ENCODE measurements at regions not wholly inside any gene's neighbourhood (a gene's known extent, or its start where the extent isn't known, plus 50 kb on each side); places are given as distances from the start of the nearest gene placed in this dataset.
A peak's percentile ranks its signal among the peaks of the same experiment; 100 is the strongest.

DNA sequence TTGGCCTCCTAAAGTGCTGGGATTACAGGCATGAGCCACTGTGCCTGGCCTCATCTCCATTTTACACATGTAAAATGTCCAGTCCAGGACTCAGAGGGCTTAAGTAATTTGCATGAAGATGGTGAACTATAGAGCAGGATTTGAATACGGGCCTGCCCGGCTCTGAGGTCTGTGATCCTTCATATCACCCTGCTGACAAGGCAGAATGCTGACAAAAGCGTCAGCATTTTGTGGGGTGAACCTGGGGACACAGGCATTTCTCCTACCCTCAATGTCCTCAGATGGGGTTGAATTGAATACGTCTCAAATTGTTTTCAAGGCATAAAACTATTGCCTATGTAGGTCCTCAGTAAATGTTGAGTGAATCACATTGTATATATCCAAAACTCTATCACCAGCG lies 57.2 kb upstream of the GATA6 start:
- 70 to 75% (median 73%) methylated on average over 5 of the region's 5 CpGs for WGBS, 4 donors
- intact Hi-C loops (cut with DNase I) = loop anchor here in 1 of 10 donors (10.0 kb wide), 1 partner anchor 53 kb away; the partner anchor contains the start of gene GATA6
- Histone ChIP-seq H3K36me3 (no peaks in the 10 kb centered on the region), H3K4me3 (no peak overlapping the region), H3K27ac (no peak overlapping the region), H3K27me3 (no peaks in the 10 kb centered on the region), H3K4me1 (peaks cover 0 to 22% (median 11%) of the 10 kb centered on the region in 12 donors), H3K9me3 (no peaks in the 10 kb centered on the region)
- DNase-seq (no peak), ATAC-seq (peak in 1 of 4 donors; percentile 24)
- no peak for TF ChIP-seq POLR2A (IDR thresholded peaks at IDR 0.05)
- TF ChIP-seq, protein P1, sequence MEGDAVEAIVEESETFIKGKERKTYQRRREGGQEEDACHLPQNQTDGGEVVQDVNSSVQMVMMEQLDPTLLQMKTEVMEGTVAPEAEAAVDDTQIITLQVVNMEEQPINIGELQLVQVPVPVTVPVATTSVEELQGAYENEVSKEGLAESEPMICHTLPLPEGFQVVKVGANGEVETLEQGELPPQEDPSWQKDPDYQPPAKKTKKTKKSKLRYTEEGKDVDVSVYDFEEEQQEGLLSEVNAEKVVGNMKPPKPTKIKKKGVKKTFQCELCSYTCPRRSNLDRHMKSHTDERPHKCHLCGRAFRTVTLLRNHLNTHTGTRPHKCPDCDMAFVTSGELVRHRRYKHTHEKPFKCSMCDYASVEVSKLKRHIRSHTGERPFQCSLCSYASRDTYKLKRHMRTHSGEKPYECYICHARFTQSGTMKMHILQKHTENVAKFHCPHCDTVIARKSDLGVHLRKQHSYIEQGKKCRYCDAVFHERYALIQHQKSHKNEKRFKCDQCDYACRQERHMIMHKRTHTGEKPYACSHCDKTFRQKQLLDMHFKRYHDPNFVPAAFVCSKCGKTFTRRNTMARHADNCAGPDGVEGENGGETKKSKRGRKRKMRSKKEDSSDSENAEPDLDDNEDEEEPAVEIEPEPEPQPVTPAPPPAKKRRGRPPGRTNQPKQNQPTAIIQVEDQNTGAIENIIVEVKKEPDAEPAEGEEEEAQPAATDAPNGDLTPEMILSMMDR (IDR thresholded peaks at IDR 0.05) = no peak

DNA sequence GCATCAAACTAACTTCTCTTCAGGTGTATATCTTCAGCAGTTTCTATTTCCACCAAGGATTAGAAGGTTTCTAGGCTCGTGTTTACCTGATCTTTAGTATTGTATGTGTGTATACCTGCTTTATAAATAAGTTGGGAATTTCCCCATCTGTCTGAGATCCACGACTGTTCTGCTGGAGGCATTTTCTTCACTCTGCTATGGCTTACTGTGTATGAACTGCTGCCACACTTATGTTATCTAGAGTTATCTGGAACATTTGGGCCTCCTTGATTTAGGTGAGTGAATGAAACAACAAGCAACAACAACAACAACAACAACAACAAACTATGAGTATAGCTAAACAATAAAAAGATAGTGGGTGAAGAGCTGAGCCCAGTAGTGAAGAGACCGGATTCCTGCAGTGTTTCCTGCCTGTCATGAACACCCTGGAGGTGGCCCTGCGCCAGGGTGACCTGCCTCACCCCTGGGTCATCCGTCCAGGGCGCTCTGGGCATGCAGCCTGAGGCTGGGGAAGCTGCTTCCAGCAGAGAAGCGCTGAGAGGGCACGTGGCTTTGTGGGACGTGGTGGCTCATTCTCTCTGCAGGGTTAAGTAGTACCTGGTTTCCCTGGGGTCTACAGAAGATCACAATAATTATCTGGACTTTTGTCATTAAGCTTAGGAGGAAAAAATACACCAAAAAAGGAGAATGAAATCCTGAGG lies 56.1 kb upstream of the GATA6 start:
- Histone ChIP-seq H3K9me3 (no peaks in the 10 kb centered on the region), H3K36me3 (no peaks in the 10 kb centered on the region), H3K27me3 (no peaks in the 10 kb centered on the region), H3K4me3 (no peak overlapping the region), H3K4me1 (peaks cover 0 to 22% (median 11%) of the 10 kb centered on the region in 12 donors), H3K27ac (peak overlapping the region in 2 of 12 donors; percentile 43 to 65)
- DNase-seq = peak; percentile 70 to 90 (median 77)
- TF ChIP-seq, protein P1 (IDR thresholded peaks at IDR 0.05) = no peak
- peak; percentile 85 to 95 (median 88) for ATAC-seq
- 22 to 31% (median 29%) methylated on average over 9 of the region's 9 CpGs for WGBS, 4 donors
- intact Hi-C loops (cut with DNase I) = loop anchor here in 1 of 10 donors (10.0 kb wide), 1 partner anchor 52 kb away; the partner anchor contains the start of gene GATA6

DNA sequence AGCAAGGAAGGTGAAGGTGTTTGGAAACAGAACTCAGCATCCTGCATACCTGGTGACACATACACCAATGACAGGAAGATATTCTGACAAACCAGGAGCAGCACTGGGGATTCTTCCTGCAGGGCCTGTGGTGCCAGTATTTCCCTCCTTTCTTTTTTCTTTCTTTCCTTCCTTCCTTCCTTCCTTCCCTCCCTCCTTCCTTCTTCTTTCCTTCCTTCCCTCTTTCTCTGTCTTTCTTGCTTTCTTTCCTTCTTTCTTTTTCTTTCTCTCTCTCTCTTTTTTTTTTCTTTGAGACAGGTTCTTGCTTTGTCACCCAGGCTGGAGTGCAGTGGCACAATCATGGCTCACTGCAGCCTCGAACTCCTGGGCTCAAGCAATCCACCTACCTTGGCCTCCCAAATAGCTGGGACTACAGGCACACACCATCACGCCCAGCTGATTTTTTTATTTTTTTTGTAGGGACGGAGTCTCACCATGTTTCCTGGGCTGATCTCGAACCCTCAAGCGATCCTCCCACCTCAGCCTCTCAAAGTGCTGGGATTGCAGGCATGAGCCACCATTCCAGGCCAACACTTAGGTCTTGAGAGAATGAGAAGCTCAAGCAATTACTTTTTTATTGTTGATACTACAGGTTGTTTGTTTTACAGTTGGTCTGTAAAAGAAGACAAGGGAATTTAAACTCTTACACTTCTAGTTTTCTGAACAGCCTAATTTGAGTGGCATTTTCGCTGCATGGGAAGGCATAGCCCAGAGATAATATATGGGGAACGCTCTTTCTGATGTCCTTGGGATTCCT lies 54.7 kb upstream of the GATA6 start:
- no peak for TF ChIP-seq POLR2A (IDR thresholded peaks at IDR 0.05)
- TF ChIP-seq, protein P1 (IDR thresholded peaks at IDR 0.05) = no peak
- Histone ChIP-seq H3K27ac (no peak overlapping the region), H3K9me3 (no peaks in the 10 kb centered on the region), H3K4me3 (no peak overlapping the region), H3K4me1 (peaks cover 0 to 22% (median 11%) of the 10 kb centered on the region in 12 donors), H3K27me3 (no peaks in the 10 kb centered on the region), H3K36me3 (no peaks in the 10 kb centered on the region)
- DNase-seq (no peak), ATAC-seq (no peak)
- intact Hi-C loops (cut with DNase I) = loop anchor here in 2 of 10 donors (5.0 to 10.0 kb wide), 2 partner anchors 38 to 50 kb away; partner anchors contain the start of gene GATA6 (in 1 of the 2)
- 93 to 95% (median 95%) methylated on average over 7 of the region's 7 CpGs for WGBS, 4 donors

DNA sequence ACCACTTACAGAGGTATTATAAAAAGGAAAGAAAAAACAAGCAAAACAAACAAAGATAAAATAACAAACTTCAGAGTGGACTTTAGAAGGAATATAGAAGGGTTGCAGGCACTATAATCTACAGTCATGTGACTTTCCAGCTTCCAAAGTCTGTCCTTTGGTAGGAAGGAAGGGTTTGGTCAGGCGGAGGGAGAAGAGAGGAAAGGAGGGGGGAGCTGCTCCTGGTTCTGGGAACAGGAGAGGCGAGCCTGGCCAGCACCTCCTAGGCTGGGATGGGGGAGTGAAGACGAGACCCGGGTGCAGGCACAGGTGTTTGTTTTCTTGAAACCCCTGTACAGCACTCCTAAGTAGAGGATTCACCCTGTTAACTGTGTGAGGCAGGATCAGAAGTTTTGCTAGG lies 53.8 kb upstream of the GATA6 start:
- peaks cover 0 to 3% (median 0%) of the 10 kb centered on the region in 12 donors for H3K9me3 ChIP-seq
- 16 to 30% (median 24%) methylated on average over 4 of the region's 4 CpGs for WGBS, 4 donors
- intact Hi-C loops (cut with DNase I) = loop anchor here in 2 of 10 donors (5.0 to 10.0 kb wide), 2 partner anchors 37 to 49 kb away; partner anchors contain the start of gene GATA6 (in 1 of the 2)
- TF ChIP-seq, protein P1 (IDR thresholded peaks at IDR 0.05) = no peak
- TF ChIP-seq POLR2A (IDR thresholded peaks at IDR 0.05) = no peak
- H3K36me3 ChIP-seq = no peaks in the 10 kb centered on the region
- H3K4me1 ChIP-seq = peaks cover 0 to 22% (median 11%) of the 10 kb centered on the region in 12 donors
- ATAC-seq = peak in 3 of 4 donors; percentile 36 to 52 (median 49)
- no peaks in the 10 kb centered on the region for H3K27me3 ChIP-seq
- H3K4me3 ChIP-seq = no peak overlapping the region
- H3K27ac ChIP-seq = no peak overlapping the region
- no peak for DNase-seq
